ENCODE measurements at regions not wholly inside any gene's neighbourhood (a gene's known extent, or its start where the extent isn't known, plus 50 kb on each side); places are given as distances from the start of the nearest gene placed in this dataset.
"Not testable (repeated sequence)": the region's sequence is repeated elsewhere in the genome, so short reads cannot be mapped to it uniquely, and the experiment has no call there.

GRCh38 chr2:35598310-35598709 lies 757.3 kb upstream of the CRIM1 start:
- TF ChIP-seq, protein P1, sequence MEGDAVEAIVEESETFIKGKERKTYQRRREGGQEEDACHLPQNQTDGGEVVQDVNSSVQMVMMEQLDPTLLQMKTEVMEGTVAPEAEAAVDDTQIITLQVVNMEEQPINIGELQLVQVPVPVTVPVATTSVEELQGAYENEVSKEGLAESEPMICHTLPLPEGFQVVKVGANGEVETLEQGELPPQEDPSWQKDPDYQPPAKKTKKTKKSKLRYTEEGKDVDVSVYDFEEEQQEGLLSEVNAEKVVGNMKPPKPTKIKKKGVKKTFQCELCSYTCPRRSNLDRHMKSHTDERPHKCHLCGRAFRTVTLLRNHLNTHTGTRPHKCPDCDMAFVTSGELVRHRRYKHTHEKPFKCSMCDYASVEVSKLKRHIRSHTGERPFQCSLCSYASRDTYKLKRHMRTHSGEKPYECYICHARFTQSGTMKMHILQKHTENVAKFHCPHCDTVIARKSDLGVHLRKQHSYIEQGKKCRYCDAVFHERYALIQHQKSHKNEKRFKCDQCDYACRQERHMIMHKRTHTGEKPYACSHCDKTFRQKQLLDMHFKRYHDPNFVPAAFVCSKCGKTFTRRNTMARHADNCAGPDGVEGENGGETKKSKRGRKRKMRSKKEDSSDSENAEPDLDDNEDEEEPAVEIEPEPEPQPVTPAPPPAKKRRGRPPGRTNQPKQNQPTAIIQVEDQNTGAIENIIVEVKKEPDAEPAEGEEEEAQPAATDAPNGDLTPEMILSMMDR (conservative IDR thresholded peaks at IDR 0.05; ENCODE audit: low read depth) = no peak
- CTCF ChIA-PET = interaction anchor here (0.7 kb wide), 1 partner anchor 170 kb away, joined by 5 read pairs; no protein-coding TSS in a partner anchor
- no peak for DNase-seq (ENCODE audit: low spot score)
- POLR2A ChIA-PET (ENCODE audit: low non-redundant PET) = no interaction called here
- no peak overlapping the region for H3K27ac ChIP-seq

- H3K27ac ChIP-seq = no peak overlapping the region
- TF ChIP-seq, protein P1 (conservative IDR thresholded peaks at IDR 0.05; ENCODE audit: low read depth) = no peak
- CTCF ChIA-PET = no interaction called here
- POLR2A ChIA-PET (ENCODE audit: low non-redundant PET) = no interaction called here
- DNase-seq (ENCODE audit: low spot score) = no peak
These were observed 763.7 kb upstream of the CRIM1 start for GRCh38 chr2:35591886-35592285.

DNA sequence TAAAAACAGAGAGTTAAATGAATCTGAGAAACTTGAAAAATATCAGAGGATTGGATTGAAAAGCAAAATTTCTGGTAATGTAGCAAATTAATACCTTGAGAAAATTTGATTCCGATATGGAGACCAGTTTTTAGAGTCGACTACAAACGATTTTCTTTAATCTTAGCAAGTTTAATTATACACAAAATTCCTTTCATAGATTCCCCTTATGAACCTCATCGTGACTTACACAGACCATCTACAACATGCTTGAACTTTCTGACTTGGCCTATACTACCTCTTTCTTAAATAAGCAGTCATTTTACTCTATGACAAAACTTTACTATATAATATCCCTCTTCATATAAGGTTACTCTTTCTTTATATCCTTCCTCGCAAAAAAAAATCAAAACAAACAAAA lies 769.6 kb upstream of the CRIM1 start:
- POLR2A ChIA-PET (ENCODE audit: low non-redundant PET) = no interaction called here
- TF ChIP-seq, protein P1 (conservative IDR thresholded peaks at IDR 0.05; ENCODE audit: low read depth) = no peak
- no peak overlapping the region for H3K27ac ChIP-seq
- no peak for DNase-seq (ENCODE audit: low spot score)
- CTCF ChIA-PET = no interaction called here

DNA sequence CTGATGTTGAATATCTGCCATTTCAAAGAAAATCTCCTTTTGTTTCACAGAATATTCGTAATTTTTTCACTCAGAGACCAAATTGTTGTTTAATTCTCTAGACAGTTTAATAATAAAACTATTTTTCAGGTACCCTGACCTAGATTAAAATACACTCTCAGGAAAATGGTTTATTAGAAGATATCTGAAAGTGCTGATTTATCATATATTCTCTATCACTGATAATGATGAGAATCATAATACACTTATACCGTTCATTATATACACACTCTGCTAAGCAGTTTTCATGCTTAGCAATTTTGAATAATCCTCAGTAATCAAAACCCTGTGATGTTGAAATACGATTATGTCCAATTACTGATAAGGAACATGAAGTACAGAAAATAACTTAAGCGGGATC lies 772.9 kb upstream of the CRIM1 start:
- ChIA-PET POLR2A (ENCODE audit: low non-redundant PET) (no interaction called here), CTCF (interaction anchor here (0.6 kb wide), 1 partner anchor 9 kb away, joined by 4 read pairs; no protein-coding TSS in a partner anchor)
- TF ChIP-seq, protein P1 (conservative IDR thresholded peaks at IDR 0.05; ENCODE audit: low read depth) = no peak
- no peak for DNase-seq (ENCODE audit: low spot score)
- no peak overlapping the region for H3K27ac ChIP-seq

DNA sequence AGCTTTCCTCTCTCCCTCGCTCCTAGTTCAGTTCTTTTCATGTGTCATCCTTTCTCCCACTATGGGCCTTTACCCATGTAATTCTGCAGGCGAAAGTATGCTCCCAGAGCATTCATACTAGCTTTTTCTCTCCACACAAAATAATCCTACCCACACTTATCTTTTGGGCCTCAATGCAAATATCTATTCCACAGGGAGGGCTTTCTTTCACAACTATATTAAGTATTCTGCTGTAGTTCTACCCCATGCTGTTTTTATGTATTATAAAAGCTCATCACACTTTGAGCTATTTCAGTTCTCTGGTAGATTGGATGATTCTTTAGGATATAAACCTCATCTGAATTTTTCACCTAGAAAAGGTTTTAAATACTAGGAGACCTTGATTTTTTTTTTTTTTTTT lies 774.6 kb upstream of the CRIM1 start:
- ChIA-PET POLR2A (ENCODE audit: low non-redundant PET) (no interaction called here), CTCF (interaction anchor here (0.6 kb wide), 1 partner anchor 10 kb away, joined by 3 read pairs; no protein-coding TSS in a partner anchor)
- no peak overlapping the region for H3K27ac ChIP-seq
- no peak for DNase-seq (ENCODE audit: low spot score)
- TF ChIP-seq, protein P1 (conservative IDR thresholded peaks at IDR 0.05; ENCODE audit: low read depth) = no peak

GRCh38 chr2:35568574-35568973 lies 787.0 kb upstream of the CRIM1 start:
- CTCF ChIA-PET; POLR2A ChIA-PET (ENCODE audit: low non-redundant PET); H3K27ac ChIP-seq; DNase-seq (ENCODE audit: low spot score): not testable (repeated sequence)

- TF ChIP-seq, protein P1 (conservative IDR thresholded peaks at IDR 0.05; ENCODE audit: low read depth) = no peak
- DNase-seq (ENCODE audit: low spot score) = no peak
- ChIA-PET CTCF (no interaction called here), POLR2A (ENCODE audit: low non-redundant PET) (no interaction called here)
- H3K27ac ChIP-seq = no peak overlapping the region
These were observed 793.1 kb upstream of the CRIM1 start for GRCh38 chr2:35562488-35562887.
